Femur (tissue), 1 donor: ENCODE measurements at regions not wholly inside any gene's neighbourhood (a gene's known extent, or its start where the extent isn't known, plus 50 kb on each side); places are given as distances from the start of the nearest gene placed in this dataset.

ENCODE experiments used
- DNase-seq: peaks from one replicate; pipeline ENCODE4 v3.0.0-alpha.2; 2017

- DNase-seq = no peak
Observed at GRCh38 chr3:102605153-102605552, 170.3 kb downstream of the ZPLD1 start.

- no peak for DNase-seq
Observed at GRCh38 chr3:102608875-102609274, 174.1 kb downstream of the ZPLD1 start.

- DNase-seq = no peak
Observed at GRCh38 chr3:102614021-102614569, 179.3 kb downstream of the ZPLD1 start.

GRCh38 chr3:102614585-102614984, 179.8 kb downstream of the ZPLD1 start:
- DNase-seq = no peak

DNA sequence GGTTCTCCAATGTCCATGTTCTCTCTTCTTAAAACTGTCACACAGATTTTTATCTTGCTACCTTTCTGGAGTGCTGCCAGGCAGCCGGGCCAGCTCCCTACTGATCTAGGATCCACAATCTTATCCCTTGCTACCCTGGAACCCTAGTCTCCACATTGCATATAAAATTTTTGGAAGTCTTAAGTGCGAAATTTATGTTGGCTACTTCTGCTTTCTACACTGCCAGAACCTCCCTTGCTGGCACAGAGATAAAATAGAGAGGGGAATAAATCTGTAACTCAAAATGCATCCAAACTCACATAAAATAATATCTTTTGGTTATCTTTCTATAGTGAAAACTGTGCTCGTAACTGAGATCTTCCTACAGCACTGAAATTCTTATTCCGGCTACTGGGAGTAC, 182.6 kb downstream of the ZPLD1 start:
- DNase-seq = no peak

- DNase-seq = no peak
Observed at GRCh38 chr3:102619361-102619760, 184.5 kb downstream of the ZPLD1 start.

GRCh38 chr3:102629943-102630342, 195.1 kb downstream of the ZPLD1 start:
- no peak for DNase-seq

DNA sequence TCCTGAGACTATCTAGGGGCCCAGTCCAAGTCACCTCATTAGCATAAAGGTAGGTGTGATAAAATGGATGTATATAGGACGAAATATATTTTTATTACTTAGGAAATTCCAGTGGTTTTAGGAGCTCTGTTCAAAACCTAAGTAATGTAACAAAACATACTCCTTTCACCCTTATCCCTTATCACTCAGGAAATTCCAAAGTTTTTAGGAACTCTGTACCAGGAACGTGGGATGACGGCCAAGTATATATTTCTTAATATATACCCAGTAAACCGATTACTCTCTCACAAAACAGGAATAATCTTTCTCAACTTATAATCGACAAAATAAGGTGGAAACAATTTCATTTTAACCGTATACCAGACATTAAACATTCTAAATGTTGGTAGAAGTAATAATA, 195.7 kb downstream of the ZPLD1 start:
- no peak for DNase-seq

- no peak for DNase-seq
Observed at GRCh38 chr3:102643546-102643945, 208.7 kb downstream of the ZPLD1 start.

- DNase-seq = no peak
Observed at GRCh38 chr3:102646557-102646956, 211.7 kb downstream of the ZPLD1 start.

DNA sequence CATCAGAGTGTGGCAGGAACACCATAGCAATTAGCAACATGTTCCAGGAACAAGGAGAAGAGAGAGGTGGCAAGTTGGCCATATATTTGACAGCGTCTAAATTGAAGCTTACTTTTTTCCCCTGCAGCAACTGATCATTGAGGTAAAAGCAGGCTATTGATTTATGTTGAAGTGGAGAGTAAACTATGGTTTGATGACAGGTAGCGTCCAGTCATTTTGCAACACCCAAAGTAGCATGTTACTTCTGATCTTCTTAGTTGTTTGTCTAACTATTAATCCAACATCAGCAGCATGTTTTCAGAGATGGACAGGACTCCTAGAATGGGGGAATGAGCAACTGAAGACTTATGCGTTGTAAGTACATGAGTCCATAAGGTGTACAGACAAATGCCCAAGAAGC, 225.8 kb downstream of the ZPLD1 start:
- no peak for DNase-seq

DNA sequence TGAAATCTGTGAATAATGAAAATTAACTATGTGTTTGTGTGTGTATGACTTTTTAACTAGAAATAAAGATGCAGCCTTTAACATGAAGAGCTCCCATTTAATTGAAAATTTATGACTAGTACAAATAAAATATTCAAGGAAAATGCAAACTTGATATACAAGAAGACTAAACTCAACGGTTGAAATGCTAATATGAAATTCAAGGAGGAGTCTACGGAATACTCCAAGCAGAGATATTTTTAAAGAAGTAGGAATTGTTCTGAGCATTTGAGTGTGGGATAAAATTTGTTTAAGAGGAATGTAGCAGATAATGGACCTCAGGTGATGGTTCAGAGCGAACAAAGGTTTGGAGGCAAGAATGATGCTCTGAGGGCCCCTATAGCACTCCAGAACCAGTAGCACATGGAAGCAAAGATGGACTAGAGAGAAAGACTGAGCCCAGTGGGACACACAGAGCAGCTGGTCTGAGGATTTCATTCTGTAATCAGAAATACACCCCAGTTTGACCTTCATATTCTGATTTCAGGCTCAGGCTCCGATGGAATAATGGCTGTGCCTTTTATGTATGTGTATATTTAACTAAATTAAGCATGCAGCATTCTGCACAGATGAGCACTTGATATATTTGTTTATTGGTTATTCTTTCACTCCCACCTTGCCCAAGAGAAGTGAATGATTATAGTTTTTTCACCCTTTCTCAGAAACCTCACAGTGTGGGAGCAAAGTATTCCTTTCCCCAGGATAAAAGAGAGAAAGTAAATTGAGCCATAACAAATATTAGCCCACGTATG, 227.1 kb downstream of the ZPLD1 start:
- no peak for DNase-seq

GRCh38 chr3:102662498-102662772, 227.6 kb downstream of the ZPLD1 start:
- no peak for DNase-seq

- DNase-seq = no peak
Observed at GRCh38 chr3:102664126-102664525, 229.3 kb downstream of the ZPLD1 start.

DNA sequence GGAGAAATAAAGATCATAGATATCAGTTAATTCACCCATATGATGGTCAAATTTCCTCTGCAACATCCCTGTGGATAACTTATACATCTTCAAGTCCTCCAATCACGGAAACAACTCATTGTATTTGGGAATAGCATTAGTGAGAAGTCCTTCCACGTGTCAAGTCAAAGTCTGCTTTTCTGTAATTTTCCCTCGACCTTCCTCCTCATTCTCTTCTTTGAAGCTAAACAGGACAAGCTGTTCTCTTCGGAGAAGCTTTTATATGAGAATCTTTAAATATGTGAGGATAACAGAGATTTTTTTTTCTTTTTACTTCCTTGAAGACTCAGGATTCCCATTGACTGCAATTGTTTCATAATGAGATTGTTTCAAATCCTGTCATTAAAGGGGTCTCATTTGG, 230.4 kb downstream of the ZPLD1 start:
- DNase-seq = no peak

DNA sequence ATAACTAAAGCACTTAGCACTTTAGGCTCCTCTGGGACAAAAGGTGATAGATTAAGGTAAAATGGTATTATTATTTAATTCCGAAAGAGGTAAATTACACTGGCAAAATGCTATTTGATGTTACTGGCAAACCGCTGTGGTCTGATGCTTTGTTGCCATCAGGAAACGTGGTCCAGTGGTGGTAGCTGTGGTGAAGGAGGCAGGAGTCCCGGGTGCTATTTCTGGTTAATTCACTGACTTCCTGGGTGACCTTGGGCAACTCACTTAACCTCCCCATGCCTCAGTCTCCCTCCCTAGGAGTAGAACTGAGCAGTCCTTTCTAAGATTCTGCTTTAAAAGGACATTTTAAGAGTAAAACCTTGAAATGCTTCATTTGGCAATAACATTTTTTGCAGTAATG, 233.4 kb downstream of the ZPLD1 start:
- DNase-seq = no peak

DNA sequence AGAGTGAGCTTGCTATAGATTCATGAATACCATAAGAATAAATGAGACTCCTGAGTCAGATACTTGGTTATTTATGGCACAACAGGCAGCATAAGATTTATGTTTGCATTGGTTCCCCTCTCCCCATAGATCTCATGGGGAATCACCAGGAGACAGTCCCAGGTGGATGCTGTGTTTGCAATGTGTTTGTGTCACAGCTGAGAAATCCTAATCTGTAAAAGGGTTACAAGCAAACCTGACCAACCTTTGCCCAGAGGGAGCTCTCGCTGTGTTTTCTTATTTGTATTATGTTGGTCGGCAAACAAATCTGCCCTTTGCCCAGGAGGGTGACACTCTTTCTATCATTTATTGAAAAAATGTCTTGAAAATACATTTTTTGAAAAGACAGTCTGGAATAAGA, 236.2 kb downstream of the ZPLD1 start:
- no peak for DNase-seq

GRCh38 chr3:102672305-102672704, 237.5 kb downstream of the ZPLD1 start:
- no peak for DNase-seq

- DNase-seq = peak; percentile 77
Observed at GRCh38 chr3:102673271-102674115, 238.7 kb downstream of the ZPLD1 start.

DNA sequence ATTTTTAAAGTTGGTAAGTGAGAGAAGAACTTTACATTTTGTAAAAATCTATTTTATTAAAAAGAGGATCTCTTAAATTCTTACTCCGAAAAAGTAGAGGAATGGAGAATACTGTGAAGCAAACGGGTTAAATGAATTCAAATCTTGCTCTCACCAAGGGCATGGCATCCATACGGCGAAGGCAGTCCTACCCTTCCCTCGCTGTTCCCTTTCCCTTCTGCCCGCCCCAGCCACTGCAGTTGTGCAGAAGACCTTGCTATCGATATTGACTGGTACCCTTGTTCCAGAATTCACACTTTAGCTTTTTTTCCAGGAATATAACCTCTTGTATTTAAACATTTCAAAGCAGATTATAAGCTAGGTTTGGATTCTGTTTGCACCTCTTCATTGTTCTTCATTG, 239.5 kb downstream of the ZPLD1 start:
- no peak for DNase-seq

GRCh38 chr3:102676424-102676823, 241.6 kb downstream of the ZPLD1 start:
- no peak for DNase-seq

DNA sequence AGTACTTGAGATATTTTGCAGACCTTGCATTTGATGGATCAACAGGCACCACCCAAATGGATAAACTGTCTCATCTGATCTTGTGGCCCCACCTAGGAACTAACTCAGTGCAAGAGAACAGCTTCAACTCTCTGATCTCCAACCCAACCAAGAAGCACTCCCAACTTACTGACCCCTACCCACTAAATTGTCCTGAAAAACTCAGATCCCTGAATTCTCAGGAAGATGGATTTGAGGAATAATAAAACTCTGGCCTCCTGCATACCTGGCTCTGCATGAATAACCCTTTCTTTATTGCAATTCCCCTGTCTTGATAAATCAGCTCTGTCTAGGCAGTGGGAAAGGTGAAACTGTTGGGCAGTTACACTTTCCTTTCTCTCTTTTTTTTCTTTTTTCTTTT, 247.9 kb downstream of the ZPLD1 start:
- no peak for DNase-seq

- no peak for DNase-seq
Observed at GRCh38 chr3:102686792-102687191, 252.0 kb downstream of the ZPLD1 start.

DNA sequence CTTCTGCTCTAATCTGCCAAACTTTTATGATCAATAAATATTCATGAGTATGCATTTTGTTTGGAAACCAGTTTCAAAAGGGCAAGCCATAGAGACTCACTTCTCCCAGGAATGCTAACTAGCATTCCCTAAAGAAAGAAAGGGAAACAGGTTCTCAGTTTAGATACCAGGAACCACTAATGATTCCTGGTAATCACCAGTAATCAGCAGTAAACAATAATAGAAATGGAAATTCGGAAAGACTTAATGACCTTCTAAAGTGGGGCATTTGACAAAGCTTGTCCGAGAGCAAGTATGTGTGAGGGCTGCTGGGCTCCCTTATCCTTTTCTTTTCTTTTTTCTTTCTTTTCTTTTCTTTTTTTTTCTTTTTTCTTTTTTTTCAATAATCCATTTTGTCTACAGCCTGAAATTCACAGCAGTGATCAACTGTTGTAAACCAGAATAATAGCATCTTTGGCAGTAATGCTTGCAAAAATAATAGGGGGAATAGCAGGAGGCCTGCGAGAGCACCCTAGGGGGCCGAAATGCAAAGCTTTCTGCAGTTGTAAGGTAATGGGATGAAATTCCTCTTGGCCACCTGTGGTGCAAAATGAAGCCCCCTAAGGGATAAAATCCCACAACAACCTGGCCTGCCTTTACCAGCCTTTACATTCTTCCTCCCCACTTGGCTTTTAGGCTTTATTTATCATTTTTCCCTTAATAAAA, 253.2 kb downstream of the ZPLD1 start:
- no peak for DNase-seq
